ENCODE measurements at regions not wholly inside any gene's neighbourhood (a gene's known extent, or its start where the extent isn't known, plus 50 kb on each side); places are given as distances from the start of the nearest gene placed in this dataset.

DNA sequence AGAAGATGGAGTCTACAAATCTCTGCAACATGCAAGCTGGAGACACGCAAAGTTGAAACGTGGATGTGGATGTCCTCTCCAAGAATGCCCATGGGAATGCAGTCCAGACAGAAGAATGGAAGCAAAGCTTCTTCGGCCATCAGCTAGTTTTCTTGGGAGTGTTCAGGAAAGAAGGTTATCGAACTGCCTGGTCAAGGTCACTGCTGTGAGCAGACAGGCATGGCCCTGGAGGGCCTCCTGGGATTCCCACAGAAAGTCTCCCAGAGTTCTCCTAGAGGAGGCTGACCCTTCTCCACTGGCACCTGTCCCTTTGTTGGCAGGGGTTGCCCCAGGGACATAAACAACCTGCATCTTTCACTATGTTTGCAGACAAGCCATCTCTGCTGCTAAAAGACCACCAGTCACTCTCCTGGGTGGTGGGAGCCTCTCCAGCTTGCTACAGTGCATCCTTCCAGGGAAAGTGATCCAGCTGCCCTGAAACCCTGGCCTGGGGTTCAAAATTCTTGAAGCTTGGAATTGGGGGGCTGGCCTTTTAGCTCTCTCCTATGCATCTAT, 265.8 kb downstream of the SYK start:
- Histone ChIP-seq H3K9me2 (replicated peaks; ENCODE audit: low read length) (no peaks in the 10 kb centered on the region), H3K9me3 (ENCODE audit: low read length) (no peaks in the 10 kb centered on the region), H2AFZ (ENCODE audit: low read length) (no peak overlapping the region), H3K4me2 (ENCODE audit: low read length) (no peak overlapping the region), H3K36me3 (ENCODE audit: low read depth, low read length) (no peaks in the 10 kb centered on the region), H3K27ac (ENCODE audit: low read length) (no peak overlapping the region), H3K79me2 (ENCODE audit: low read length) (no peaks in the 10 kb centered on the region), H3K27me3 (ENCODE audit: low read length) (no peaks in the 10 kb centered on the region), H3K4me1 (ENCODE audit: insufficient read depth, low read length) (peaks cover 17% of the 10 kb centered on the region), H4K20me1 (ENCODE audit: low read length) (no peaks in the 10 kb centered on the region), H3F3A (ENCODE audit: low read length, unreplicated experiment) (no peaks in the 10 kb centered on the region), H3K4me3 (ENCODE audit: low read length) (no peak overlapping the region), H3K9ac (ENCODE audit: low read length) (no peak overlapping the region)
- ATAC-seq (no peak), DNase-seq (no peak)
- TF ChIP-seq EZH2 (IDR thresholded peaks at IDR 0.05; ENCODE audit: low read length, unreplicated experiment): no peak
- TF ChIP-seq EZH2phosphoT487 (IDR thresholded peaks at IDR 0.05; ENCODE audit: borderline replicate concordance, low read length): no peak
- TF ChIP-seq, protein P1, sequence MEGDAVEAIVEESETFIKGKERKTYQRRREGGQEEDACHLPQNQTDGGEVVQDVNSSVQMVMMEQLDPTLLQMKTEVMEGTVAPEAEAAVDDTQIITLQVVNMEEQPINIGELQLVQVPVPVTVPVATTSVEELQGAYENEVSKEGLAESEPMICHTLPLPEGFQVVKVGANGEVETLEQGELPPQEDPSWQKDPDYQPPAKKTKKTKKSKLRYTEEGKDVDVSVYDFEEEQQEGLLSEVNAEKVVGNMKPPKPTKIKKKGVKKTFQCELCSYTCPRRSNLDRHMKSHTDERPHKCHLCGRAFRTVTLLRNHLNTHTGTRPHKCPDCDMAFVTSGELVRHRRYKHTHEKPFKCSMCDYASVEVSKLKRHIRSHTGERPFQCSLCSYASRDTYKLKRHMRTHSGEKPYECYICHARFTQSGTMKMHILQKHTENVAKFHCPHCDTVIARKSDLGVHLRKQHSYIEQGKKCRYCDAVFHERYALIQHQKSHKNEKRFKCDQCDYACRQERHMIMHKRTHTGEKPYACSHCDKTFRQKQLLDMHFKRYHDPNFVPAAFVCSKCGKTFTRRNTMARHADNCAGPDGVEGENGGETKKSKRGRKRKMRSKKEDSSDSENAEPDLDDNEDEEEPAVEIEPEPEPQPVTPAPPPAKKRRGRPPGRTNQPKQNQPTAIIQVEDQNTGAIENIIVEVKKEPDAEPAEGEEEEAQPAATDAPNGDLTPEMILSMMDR (conservative IDR thresholded peaks at IDR 0.05; ENCODE audit: low read depth, low read length): no peak
- POLR2A ChIA-PET (ENCODE audit: unreplicated experiment): no interaction called here
- BruUV-seq (replicated peaks): no TSS peak
- CTCF ChIA-PET: interaction anchor here (0.5 kb wide), 1 partner anchor 152 kb away, joined by 5 read pairs; no protein-coding TSS in a partner anchor
- intact Hi-C loops (cut with micrococcal nuclease): no loop called here

DNA sequence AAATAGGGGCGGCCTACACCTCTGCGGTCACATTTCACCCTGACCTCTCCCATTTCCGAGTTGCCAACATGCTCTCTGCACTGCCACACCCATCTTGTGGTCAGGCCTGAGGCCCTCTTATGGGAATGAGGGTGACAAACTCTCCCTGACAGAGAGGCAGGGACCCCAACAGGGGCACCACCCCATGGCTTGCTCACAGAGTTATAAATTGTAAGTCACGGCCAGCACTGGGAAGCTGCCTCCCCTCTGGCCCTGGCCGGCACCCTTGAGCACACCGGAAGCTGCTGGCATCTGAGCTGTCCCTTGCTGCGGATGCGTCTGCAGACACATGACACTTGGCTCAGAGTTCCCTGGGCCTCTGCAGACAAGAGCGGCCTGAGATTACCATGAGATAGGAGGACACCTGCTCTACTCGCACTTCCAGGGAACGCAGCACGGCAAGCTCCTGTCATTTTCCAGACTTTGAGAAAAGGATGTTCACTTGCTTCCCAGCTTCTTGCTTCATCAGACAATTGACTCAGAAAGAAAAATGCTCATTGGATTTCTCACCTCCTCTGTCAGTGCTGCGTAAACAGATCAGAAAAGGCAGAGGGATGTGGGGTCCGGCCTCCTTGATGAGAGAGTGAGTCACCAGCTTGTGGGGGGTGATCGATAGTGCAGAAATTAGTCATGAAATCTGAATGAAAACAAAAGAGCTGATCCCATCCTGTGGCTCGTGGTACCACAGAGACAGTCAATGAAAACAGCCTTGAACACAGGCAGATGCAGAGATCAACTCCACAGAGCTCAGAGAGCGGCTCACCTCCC, 269.8 kb downstream of the SYK start:
- Histone ChIP-seq H3K4me1 (ENCODE audit: insufficient read depth, low read length) (peaks cover 17% of the 10 kb centered on the region), H3K9me2 (replicated peaks; ENCODE audit: low read length) (no peaks in the 10 kb centered on the region), H3K4me2 (ENCODE audit: low read length) (peak overlapping the region; percentile 49), H3K9me3 (ENCODE audit: low read length) (no peaks in the 10 kb centered on the region), H3F3A (ENCODE audit: low read length, unreplicated experiment) (no peaks in the 10 kb centered on the region), H3K9ac (ENCODE audit: low read length) (peak overlapping the region; percentile 69), H2AFZ (ENCODE audit: low read length) (peak overlapping the region; percentile 31; the same call in 1 of the 2 replicates), H3K36me3 (ENCODE audit: low read depth, low read length) (no peaks in the 10 kb centered on the region), H3K79me2 (ENCODE audit: low read length) (no peaks in the 10 kb centered on the region), H3K27me3 (ENCODE audit: low read length) (no peaks in the 10 kb centered on the region), H4K20me1 (ENCODE audit: low read length) (no peaks in the 10 kb centered on the region), H3K4me3 (ENCODE audit: low read length) (peak overlapping the region; percentile 26; the same call in 1 of the 2 replicates), H3K27ac (ENCODE audit: low read length) (peak overlapping the region; percentile 95)
- DNase-seq (peak; percentile 75), ATAC-seq (peak; percentile 88)
- intact Hi-C loops (cut with micrococcal nuclease): no loop called here
- TF ChIP-seq EZH2phosphoT487 (IDR thresholded peaks at IDR 0.05; ENCODE audit: borderline replicate concordance, low read length) (no peak), EZH2 (IDR thresholded peaks at IDR 0.05; ENCODE audit: low read length, unreplicated experiment) (no peak)
- TF ChIP-seq, protein P1 (conservative IDR thresholded peaks at IDR 0.05; ENCODE audit: low read depth, low read length): no peak
- ChIA-PET CTCF (interaction anchor here (1.0 kb wide), 1 partner anchor 18 kb away, joined by 5 read pairs; no protein-coding TSS in a partner anchor), POLR2A (ENCODE audit: unreplicated experiment) (no interaction called here)
- BruUV-seq (replicated peaks): no TSS peak

All from PC-3 (cell line).